ENCODE measurements at regions not wholly inside any gene's neighbourhood (a gene's known extent, or its start where the extent isn't known, plus 50 kb on each side); places are given as distances from the start of the nearest gene placed in this dataset.

DNA sequence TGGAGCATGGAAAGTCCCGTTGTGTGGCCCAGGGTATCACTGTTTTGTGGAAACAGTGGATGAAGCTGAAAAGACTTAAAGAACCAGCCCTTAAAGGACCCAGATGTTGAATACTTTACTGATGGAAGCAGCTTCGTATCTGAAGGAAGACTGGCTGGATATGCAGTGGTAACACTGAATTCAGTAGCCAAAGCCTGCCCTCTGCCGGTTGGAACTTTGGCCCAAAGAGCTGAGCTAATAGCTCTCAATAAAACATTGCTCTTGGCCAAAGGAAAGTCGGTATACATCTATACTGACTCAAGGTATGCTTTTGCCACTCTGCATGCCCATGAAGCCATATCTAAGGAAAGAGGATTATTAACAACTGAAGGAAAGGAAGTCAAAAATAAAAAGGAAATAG lies 885.4 kb downstream of the PDCD6IP start:
- Histone ChIP-seq H3K9me3 (no peaks in the 10 kb centered on the region), H3K27me3 (no peaks in the 10 kb centered on the region), H3K4me3 (no peak overlapping the region), H3K27ac (no peak overlapping the region), H3K36me3 (no peaks in the 10 kb centered on the region), H3K4me1 (peaks cover 0 to 3% (median 0%) of the 10 kb centered on the region in 12 donors)
- intact Hi-C loops (cut with DNase I) = loop anchor here (1.0 to 10.0 kb wide), 8 partner anchors 421 to 803 kb away; no protein-coding TSS in a partner anchor
- WGBS, 4 donors = 35 to 50% (median 47%) methylated on average over 4 of the region's 4 CpGs
- TF ChIP-seq POLR2A (IDR thresholded peaks at IDR 0.05) = no peak
- TF ChIP-seq, protein P1, sequence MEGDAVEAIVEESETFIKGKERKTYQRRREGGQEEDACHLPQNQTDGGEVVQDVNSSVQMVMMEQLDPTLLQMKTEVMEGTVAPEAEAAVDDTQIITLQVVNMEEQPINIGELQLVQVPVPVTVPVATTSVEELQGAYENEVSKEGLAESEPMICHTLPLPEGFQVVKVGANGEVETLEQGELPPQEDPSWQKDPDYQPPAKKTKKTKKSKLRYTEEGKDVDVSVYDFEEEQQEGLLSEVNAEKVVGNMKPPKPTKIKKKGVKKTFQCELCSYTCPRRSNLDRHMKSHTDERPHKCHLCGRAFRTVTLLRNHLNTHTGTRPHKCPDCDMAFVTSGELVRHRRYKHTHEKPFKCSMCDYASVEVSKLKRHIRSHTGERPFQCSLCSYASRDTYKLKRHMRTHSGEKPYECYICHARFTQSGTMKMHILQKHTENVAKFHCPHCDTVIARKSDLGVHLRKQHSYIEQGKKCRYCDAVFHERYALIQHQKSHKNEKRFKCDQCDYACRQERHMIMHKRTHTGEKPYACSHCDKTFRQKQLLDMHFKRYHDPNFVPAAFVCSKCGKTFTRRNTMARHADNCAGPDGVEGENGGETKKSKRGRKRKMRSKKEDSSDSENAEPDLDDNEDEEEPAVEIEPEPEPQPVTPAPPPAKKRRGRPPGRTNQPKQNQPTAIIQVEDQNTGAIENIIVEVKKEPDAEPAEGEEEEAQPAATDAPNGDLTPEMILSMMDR (IDR thresholded peaks at IDR 0.05) = peak; percentile 39 to 70 (median 62)
- DNase-seq (peak in 4 of 5 donors; percentile 39 to 61 (median 56)), ATAC-seq (peak in 3 of 4 donors; percentile 64 to 74 (median 69))

DNA sequence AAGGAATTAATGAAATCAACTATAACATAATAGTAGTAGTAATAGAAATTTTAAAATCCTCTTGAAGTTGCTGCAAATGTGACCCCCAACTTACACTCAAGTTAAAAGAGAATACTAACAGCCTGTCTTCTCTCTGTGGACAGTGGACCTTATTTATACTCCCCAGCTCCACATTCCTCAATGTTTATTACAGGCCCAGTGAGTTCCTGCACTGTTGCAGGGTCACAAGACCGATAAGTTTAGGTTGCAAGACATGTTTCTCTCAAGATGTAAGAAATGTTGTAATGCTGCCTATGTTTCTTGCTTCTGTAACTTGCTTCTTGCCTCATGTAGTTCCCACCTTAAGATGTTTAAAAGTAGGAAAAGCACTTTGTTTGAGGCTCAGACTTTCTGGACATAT lies 888.1 kb downstream of the PDCD6IP start:
- intact Hi-C loops (cut with DNase I) = loop anchor here in 4 of 10 donors (5.0 to 10.0 kb wide), 2 partner anchors 772 to 804 kb away; no protein-coding TSS in a partner anchor
- H3K9me3 ChIP-seq = no peaks in the 10 kb centered on the region
- ATAC-seq (no peak), DNase-seq (no peak)
- no peaks in the 10 kb centered on the region for H3K4me1 ChIP-seq
- H3K4me3 ChIP-seq = no peak overlapping the region
- no peak for TF ChIP-seq POLR2A (IDR thresholded peaks at IDR 0.05)
- TF ChIP-seq, protein P1 (IDR thresholded peaks at IDR 0.05) = no peak
- H3K36me3 ChIP-seq = no peaks in the 10 kb centered on the region
- no peak overlapping the region for H3K27ac ChIP-seq
- H3K27me3 ChIP-seq = no peaks in the 10 kb centered on the region
- 86 to 89% (median 88%) methylated on average over 1 of the region's 1 CpG for WGBS, 4 donors

DNA sequence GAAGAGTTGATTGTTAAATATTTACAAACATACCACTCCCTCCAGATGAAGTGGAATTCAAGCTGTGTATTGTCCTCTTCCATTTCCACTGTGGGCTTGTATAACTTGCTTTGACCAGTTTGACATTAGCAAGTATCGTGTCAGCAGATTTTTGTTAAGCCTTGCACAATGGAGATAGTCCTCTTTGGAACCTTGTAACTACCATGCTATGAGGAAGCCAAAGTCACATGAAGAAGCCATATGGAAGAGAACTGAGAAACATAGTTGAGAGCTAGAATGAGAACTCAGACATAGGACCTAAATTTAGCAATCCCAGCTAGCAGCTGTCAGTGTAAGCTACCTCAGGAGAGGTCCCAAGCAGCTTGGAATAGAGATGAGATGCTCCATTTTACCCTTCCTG lies 889.2 kb downstream of the PDCD6IP start:
- no peaks in the 10 kb centered on the region for H3K4me1 ChIP-seq
- ATAC-seq (no peak), DNase-seq (no peak)
- no peaks in the 10 kb centered on the region for H3K27me3 ChIP-seq
- WGBS, 4 donors = 86 to 100% (median 90%) methylated on average over 1 of the region's 1 CpG
- intact Hi-C loops (cut with DNase I) = loop anchor here in 4 of 10 donors (5.0 to 10.0 kb wide), 2 partner anchors 773 to 805 kb away; no protein-coding TSS in a partner anchor
- TF ChIP-seq, protein P1 (IDR thresholded peaks at IDR 0.05) = no peak
- TF ChIP-seq POLR2A (IDR thresholded peaks at IDR 0.05) = no peak
- H3K27ac ChIP-seq = no peak overlapping the region
- peaks cover 0 to 3% (median 0%) of the 10 kb centered on the region in 12 donors for H3K9me3 ChIP-seq
- no peaks in the 10 kb centered on the region for H3K36me3 ChIP-seq
- H3K4me3 ChIP-seq = no peak overlapping the region

DNA sequence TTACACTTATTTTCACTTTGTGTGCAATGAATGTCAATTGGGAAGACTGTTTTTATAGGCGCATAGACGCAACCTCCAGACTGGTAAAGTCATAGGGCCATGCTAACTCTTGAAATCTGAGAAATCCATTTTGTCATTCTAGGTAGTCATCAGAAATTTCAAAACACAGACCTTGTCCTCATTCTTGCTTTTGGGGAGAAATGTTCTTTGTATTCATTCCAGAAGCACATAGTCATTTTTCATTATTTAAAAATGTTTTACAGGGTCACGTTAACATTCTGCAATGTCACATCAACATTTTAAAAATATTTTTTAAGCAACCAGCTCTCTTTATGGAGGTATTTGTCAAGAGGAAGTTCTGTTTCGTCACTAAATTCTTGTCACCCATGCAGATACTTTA lies 898.4 kb downstream of the PDCD6IP start:
- no peaks in the 10 kb centered on the region for H3K27me3 ChIP-seq
- no peak for TF ChIP-seq POLR2A (IDR thresholded peaks at IDR 0.05)
- TF ChIP-seq, protein P1 (IDR thresholded peaks at IDR 0.05) = no peak
- H3K36me3 ChIP-seq = no peaks in the 10 kb centered on the region
- ATAC-seq (no peak), DNase-seq (no peak)
- H3K27ac ChIP-seq = no peak overlapping the region
- WGBS, 4 donors = 73 to 89% (median 79%) methylated on average over 4 of the region's 4 CpGs
- H3K9me3 ChIP-seq = peaks cover 0 to 30% (median 6%) of the 10 kb centered on the region in 12 donors
- H3K4me3 ChIP-seq = no peak overlapping the region
- intact Hi-C loops (cut with DNase I) = no loop called here
- no peaks in the 10 kb centered on the region for H3K4me1 ChIP-seq
